HG02970 (cell line): ENCODE measurements at regions not wholly inside any gene's neighbourhood (a gene's known extent, or its start where the extent isn't known, plus 50 kb on each side); places are given as distances from the start of the nearest gene placed in this dataset.

ENCODE experiments used
- ATAC-seq: cut with Tn5 transposase; IDR thresholded peaks from one replicate; pipeline ENCODE4 v1.9.1; 2021; ENCODE audit warnings: mild to moderate bottlenecking, moderate library complexity, moderate number of reproducible peaks; ENCODE audit not compliant: unreplicated experiment, low FRiP score

GRCh38 chr5:7329141-7329540 is 66.8 kb upstream of the ADCY2 start:
- no peak for ATAC-seq

GRCh38 chr5:7329712-7330111 is 66.2 kb upstream of the ADCY2 start:
- no peak for ATAC-seq

- no peak for ATAC-seq
These were observed 65.7 kb upstream of the ADCY2 start for GRCh38 chr5:7330256-7330655.

- ATAC-seq = no peak
These were observed 64.8 kb upstream of the ADCY2 start for GRCh38 chr5:7331131-7331530.
